Stimulated activated naive CD8-positive, alpha-beta T cell treated with anti-CD3 and anti-CD28 coated beads, Interleukin-15, Interleukin-2, amounts not matched to agents 100 ng/mL and 50 ng/mL, for 24 hours (primary cell): ENCODE measurements at regions not wholly inside any gene's neighbourhood (a gene's known extent, or its start where the extent isn't known, plus 50 kb on each side); places are given as distances from the start of the nearest gene placed in this dataset.
"Not testable (repeated sequence)": the region's sequence is repeated elsewhere in the genome, so short reads cannot be mapped to it uniquely, and the experiment has no call there.

Experiments
- H3K27ac Mint-ChIP-seq: one replicate; pipeline ENCODE4 v1.8.0; 2021; ENCODE audit warnings: mild to moderate bottlenecking, mixed read lengths
- H3K27me3 Mint-ChIP-seq: one replicate; pipeline ENCODE4 v1.8.0; 2021; ENCODE audit warnings: mixed read lengths
- H3K36me3 Mint-ChIP-seq: one replicate; pipeline ENCODE4 v1.8.0; 2021; ENCODE audit warnings: low read depth, mixed read lengths
- H3K4me1 Mint-ChIP-seq: one replicate; pipeline ENCODE4 v1.8.0; 2021; ENCODE audit warnings: low read depth, mixed read lengths
- H3K4me3 Mint-ChIP-seq: one replicate; pipeline ENCODE4 v1.8.0; 2021; ENCODE audit warnings: mild to moderate bottlenecking, mixed read lengths
- H3K9me3 Mint-ChIP-seq: one replicate; pipeline ENCODE4 v1.8.0; 2021; ENCODE audit warnings: mixed read lengths

GRCh38 chr6:9213717-9214116 is 778.4 kb upstream of the SLC35B3 start:
- not testable (repeated sequence) for H3K4me3 Mint-ChIP-seq, H3K27me3 Mint-ChIP-seq, H3K27ac Mint-ChIP-seq, H3K9me3 Mint-ChIP-seq, H3K36me3 Mint-ChIP-seq, H3K4me1 Mint-ChIP-seq

- Mint-ChIP-seq H3K27me3 (no peaks in the 10 kb centered on the region), H3K27ac (no peak overlapping the region), H3K9me3 (peaks cover 4% of the 10 kb centered on the region), H3K4me3 (no peak overlapping the region), H3K36me3 (no peaks in the 10 kb centered on the region), H3K4me1 (no peaks in the 10 kb centered on the region)
These were observed 773.6 kb upstream of the SLC35B3 start for GRCh38 chr6:9208966-9209365.

- H3K27me3 Mint-ChIP-seq = no peaks in the 10 kb centered on the region
- no peaks in the 10 kb centered on the region for H3K4me1 Mint-ChIP-seq
- H3K4me3 Mint-ChIP-seq = no peak overlapping the region
- H3K9me3 Mint-ChIP-seq = peaks cover 4% of the 10 kb centered on the region
- H3K36me3 Mint-ChIP-seq = no peaks in the 10 kb centered on the region
- H3K27ac Mint-ChIP-seq = no peak overlapping the region
These were observed 770.3 kb upstream of the SLC35B3 start for GRCh38 chr6:9205645-9206044.

GRCh38 chr6:9204171-9204570 is 768.8 kb upstream of the SLC35B3 start:
- no peaks in the 10 kb centered on the region for H3K4me1 Mint-ChIP-seq
- no peak overlapping the region for H3K4me3 Mint-ChIP-seq
- no peak overlapping the region for H3K27ac Mint-ChIP-seq
- H3K27me3 Mint-ChIP-seq = no peaks in the 10 kb centered on the region
- no peaks in the 10 kb centered on the region for H3K36me3 Mint-ChIP-seq
- peaks cover 4% of the 10 kb centered on the region for H3K9me3 Mint-ChIP-seq

GRCh38 chr6:9200712-9201111 is 765.4 kb upstream of the SLC35B3 start:
- no peak overlapping the region for H3K27ac Mint-ChIP-seq
- no peaks in the 10 kb centered on the region for H3K4me1 Mint-ChIP-seq
- no peak overlapping the region for H3K4me3 Mint-ChIP-seq
- peaks cover 4% of the 10 kb centered on the region for H3K9me3 Mint-ChIP-seq
- H3K36me3 Mint-ChIP-seq = no peaks in the 10 kb centered on the region
- H3K27me3 Mint-ChIP-seq = no peaks in the 10 kb centered on the region

- Mint-ChIP-seq H3K9me3 (no peaks in the 10 kb centered on the region), H3K36me3 (no peaks in the 10 kb centered on the region), H3K27me3 (no peaks in the 10 kb centered on the region), H3K27ac (no peak overlapping the region), H3K4me3 (no peak overlapping the region), H3K4me1 (no peaks in the 10 kb centered on the region)
These were observed 762.4 kb upstream of the SLC35B3 start for GRCh38 chr6:9197726-9198125.

- no peak overlapping the region for H3K27ac Mint-ChIP-seq
- H3K4me3 Mint-ChIP-seq = no peak overlapping the region
- H3K4me1 Mint-ChIP-seq = no peaks in the 10 kb centered on the region
- H3K36me3 Mint-ChIP-seq = no peaks in the 10 kb centered on the region
- H3K27me3 Mint-ChIP-seq = no peaks in the 10 kb centered on the region
- no peaks in the 10 kb centered on the region for H3K9me3 Mint-ChIP-seq
These were observed 760.0 kb upstream of the SLC35B3 start for GRCh38 chr6:9195322-9195721.

- no peak overlapping the region for H3K4me3 Mint-ChIP-seq
- no peaks in the 10 kb centered on the region for H3K36me3 Mint-ChIP-seq
- H3K27me3 Mint-ChIP-seq = no peaks in the 10 kb centered on the region
- no peaks in the 10 kb centered on the region for H3K4me1 Mint-ChIP-seq
- H3K9me3 Mint-ChIP-seq = no peaks in the 10 kb centered on the region
- no peak overlapping the region for H3K27ac Mint-ChIP-seq
These were observed 757.1 kb upstream of the SLC35B3 start for GRCh38 chr6:9192405-9192909.

- H3K36me3 Mint-ChIP-seq = no peaks in the 10 kb centered on the region
- H3K9me3 Mint-ChIP-seq = no peaks in the 10 kb centered on the region
- H3K27ac Mint-ChIP-seq = no peak overlapping the region
- H3K27me3 Mint-ChIP-seq = no peaks in the 10 kb centered on the region
- H3K4me1 Mint-ChIP-seq = no peaks in the 10 kb centered on the region
- H3K4me3 Mint-ChIP-seq = no peak overlapping the region
These were observed 750.8 kb upstream of the SLC35B3 start for GRCh38 chr6:9186148-9186547.

GRCh38 chr6:9178071-9178470 is 742.7 kb upstream of the SLC35B3 start:
- H3K27me3 Mint-ChIP-seq = no peaks in the 10 kb centered on the region
- peaks cover 4% of the 10 kb centered on the region for H3K9me3 Mint-ChIP-seq
- H3K4me1 Mint-ChIP-seq = no peaks in the 10 kb centered on the region
- H3K27ac Mint-ChIP-seq = no peak overlapping the region
- H3K36me3 Mint-ChIP-seq = no peaks in the 10 kb centered on the region
- no peak overlapping the region for H3K4me3 Mint-ChIP-seq

GRCh38 chr6:9173229-9173628 is 737.9 kb upstream of the SLC35B3 start:
- no peaks in the 10 kb centered on the region for H3K4me1 Mint-ChIP-seq
- H3K4me3 Mint-ChIP-seq = no peak overlapping the region
- H3K9me3 Mint-ChIP-seq = no peaks in the 10 kb centered on the region
- H3K36me3 Mint-ChIP-seq = no peaks in the 10 kb centered on the region
- no peak overlapping the region for H3K27ac Mint-ChIP-seq
- H3K27me3 Mint-ChIP-seq = no peaks in the 10 kb centered on the region

GRCh38 chr6:9172096-9172495 is 736.8 kb upstream of the SLC35B3 start:
- H3K9me3 Mint-ChIP-seq = no peaks in the 10 kb centered on the region
- H3K27ac Mint-ChIP-seq = no peak overlapping the region
- no peaks in the 10 kb centered on the region for H3K27me3 Mint-ChIP-seq
- no peak overlapping the region for H3K4me3 Mint-ChIP-seq
- no peaks in the 10 kb centered on the region for H3K36me3 Mint-ChIP-seq
- H3K4me1 Mint-ChIP-seq = no peaks in the 10 kb centered on the region

- no peaks in the 10 kb centered on the region for H3K36me3 Mint-ChIP-seq
- H3K4me1 Mint-ChIP-seq = no peaks in the 10 kb centered on the region
- H3K27ac Mint-ChIP-seq = no peak overlapping the region
- H3K4me3 Mint-ChIP-seq = no peak overlapping the region
- peaks cover 8% of the 10 kb centered on the region for H3K9me3 Mint-ChIP-seq
- H3K27me3 Mint-ChIP-seq = no peaks in the 10 kb centered on the region
These were observed 733.3 kb upstream of the SLC35B3 start for GRCh38 chr6:9168669-9169068.

GRCh38 chr6:9161731-9162130 is 726.4 kb upstream of the SLC35B3 start:
- H3K36me3 Mint-ChIP-seq = no peaks in the 10 kb centered on the region
- no peaks in the 10 kb centered on the region for H3K27me3 Mint-ChIP-seq
- no peak overlapping the region for H3K27ac Mint-ChIP-seq
- H3K9me3 Mint-ChIP-seq = peaks cover 23% of the 10 kb centered on the region
- H3K4me1 Mint-ChIP-seq = no peaks in the 10 kb centered on the region
- no peak overlapping the region for H3K4me3 Mint-ChIP-seq

GRCh38 chr6:9159051-9159450 is 723.7 kb upstream of the SLC35B3 start:
- H3K9me3 Mint-ChIP-seq = peaks cover 18% of the 10 kb centered on the region
- no peaks in the 10 kb centered on the region for H3K4me1 Mint-ChIP-seq
- H3K36me3 Mint-ChIP-seq = no peaks in the 10 kb centered on the region
- no peak overlapping the region for H3K27ac Mint-ChIP-seq
- no peak overlapping the region for H3K4me3 Mint-ChIP-seq
- H3K27me3 Mint-ChIP-seq = no peaks in the 10 kb centered on the region

GRCh38 chr6:9155836-9156235 is 720.5 kb upstream of the SLC35B3 start:
- no peaks in the 10 kb centered on the region for H3K36me3 Mint-ChIP-seq
- peaks cover 4% of the 10 kb centered on the region for H3K9me3 Mint-ChIP-seq
- H3K27ac Mint-ChIP-seq = no peak overlapping the region
- H3K4me3 Mint-ChIP-seq = no peak overlapping the region
- H3K4me1 Mint-ChIP-seq = no peaks in the 10 kb centered on the region
- H3K27me3 Mint-ChIP-seq = no peaks in the 10 kb centered on the region
